HEK293 (cell line): ENCODE measurements at regions not wholly inside any gene's neighbourhood (a gene's known extent, or its start where the extent isn't known, plus 50 kb on each side); places are given as distances from the start of the nearest gene placed in this dataset.

ENCODE experiments used
- CTCF ChIA-PET: fragments of 350-600 bp; formaldehyde crosslinking; extraction: SDS; loops from one replicate; lab custom pipeline; 2021; ENCODE audit warnings: antibody characterized with exemption; lab: Yijun Ruan, JAX
- POLR2A ChIA-PET: fragments of 300-600 bp; formaldehyde crosslinking; extraction: SDS; loops from one replicate; lab custom pipeline; 2020; ENCODE audit warnings: antibody characterized with exemption, inconsistent platforms; lab: Yijun Ruan, JAX
- H3K27ac ChIP-seq: fragments of 200-500 bp; sonication (Bioruptor generic); 2 replicates; pipeline ENCODE4 v1.5.1; 2014; ENCODE audit warnings: low read depth, low read length, control low read depth, inconsistent platforms; ENCODE audit errors: extremely low read depth
- H3K36me3 ChIP-seq, 2 experiments: fragments of 200-500 bp in 1 of 2; sonication (Bioruptor generic) in 1 of 2; 1 replicate in 1 of 2; 2 replicates in 1 of 2; pipeline ENCODE4 v1.5.1; 2014 to 2017; ENCODE audit warnings: inconsistent platforms in 2 of 2, low read length in 2 of 2; ENCODE audit not compliant: control insufficient read depth in 2 of 2, insufficient read depth in 1 of 2
- H3K4me1 ChIP-seq: fragments of 200-500 bp; sonication (Bioruptor generic); 2 replicates; pipeline ENCODE4 v1.5.1; 2014; ENCODE audit warnings: mild to moderate bottlenecking, low read length, inconsistent platforms; ENCODE audit not compliant: control insufficient read depth, insufficient read depth
- H3K4me3 ChIP-seq: 2 replicates; pipeline ENCODE4 v1.5.1; 2011; ENCODE audit warnings: low read depth, mild to moderate bottlenecking, control low read depth, low read length, moderate library complexity
- H3K9me3 ChIP-seq: fragments of 200-500 bp; sonication (Bioruptor generic); 2 replicates; pipeline ENCODE4 v1.5.1; 2014; ENCODE audit warnings: low read depth, low read length, inconsistent platforms; ENCODE audit not compliant: control insufficient read depth, insufficient read depth
- GFI1B ChIP-seq: fragments of 450-650 bp; formaldehyde crosslinking; IDR thresholded peaks from 2 replicates; pipeline ENCODE4 v1.5.1; 2016; ENCODE audit warnings: missing biosample characterization, missing genetic modification characterization
- GLIS1 ChIP-seq: fragments of 450-650 bp; formaldehyde crosslinking; IDR thresholded peaks from 2 replicates; pipeline ENCODE4 v1.5.1; 2016; ENCODE audit warnings: missing biosample characterization, missing genetic modification characterization
- KLF8 ChIP-seq: fragments of 450-650 bp; formaldehyde crosslinking; IDR thresholded peaks from 2 replicates; pipeline ENCODE4 v1.5.1; 2016; ENCODE audit warnings: missing biosample characterization, missing genetic modification characterization
- KLF9 ChIP-seq: fragments of 450-650 bp; formaldehyde crosslinking; IDR thresholded peaks from 2 replicates; pipeline ENCODE4 v1.5.1; 2016; ENCODE audit warnings: missing biosample characterization, missing genetic modification characterization, low read depth
- OVOL3 ChIP-seq: fragments of 450-650 bp; formaldehyde crosslinking; IDR thresholded peaks from 2 replicates; pipeline ENCODE4 v1.5.1; 2016; ENCODE audit warnings: missing biosample characterization, missing genetic modification characterization
- REST ChIP-seq: fragments of 450-650 bp; formaldehyde crosslinking; IDR thresholded peaks from 2 replicates; pipeline ENCODE4 v1.5.1; 2016; ENCODE audit warnings: missing biosample characterization, missing genetic modification characterization
- YY1 ChIP-seq: fragments of 450-650 bp; formaldehyde crosslinking; IDR thresholded peaks from 2 replicates; pipeline ENCODE4 v1.5.1; 2018; ENCODE audit warnings: missing biosample characterization, missing genetic modification characterization
- ZBTB7A ChIP-seq: fragments of 450-650 bp; formaldehyde crosslinking; IDR thresholded peaks from 2 replicates; pipeline ENCODE4 v1.5.1; 2016; ENCODE audit warnings: low read depth, missing biosample characterization, missing genetic modification characterization
- ZIC2 ChIP-seq: fragments of 450-650 bp; formaldehyde crosslinking; IDR thresholded peaks from 2 replicates; pipeline ENCODE4 v1.5.1; 2016; ENCODE audit warnings: missing biosample characterization, missing genetic modification characterization
- ZNF114 ChIP-seq: fragments of 450-650 bp; formaldehyde crosslinking; IDR thresholded peaks from 2 replicates; pipeline ENCODE4 v1.5.0; 2017; ENCODE audit warnings: missing biosample characterization, missing genetic modification characterization
- ZNF16 ChIP-seq: fragments of 450-650 bp; formaldehyde crosslinking; IDR thresholded peaks from 2 replicates; pipeline ENCODE4 v1.5.1; 2016; ENCODE audit warnings: low read depth, missing biosample characterization, missing genetic modification characterization
- ZNF184 ChIP-seq: fragments of 450-650 bp; IDR thresholded peaks from 2 replicates; pipeline ENCODE4 v1.5.1; 2018; ENCODE audit warnings: missing biosample characterization, mild to moderate bottlenecking, missing genetic modification characterization
- ZNF221 ChIP-seq: fragments of 450-650 bp; formaldehyde crosslinking; IDR thresholded peaks from 2 replicates; pipeline ENCODE4 v1.5.1; 2017; ENCODE audit warnings: missing biosample characterization, missing genetic modification characterization, borderline replicate concordance
- ZNF292 ChIP-seq: fragments of 450-650 bp; formaldehyde crosslinking; IDR thresholded peaks from 2 replicates; pipeline ENCODE4 v1.5.1; 2016; ENCODE audit warnings: low read depth, missing biosample characterization, missing genetic modification characterization, borderline replicate concordance
- ZNF449 ChIP-seq: fragments of 450-650 bp; formaldehyde crosslinking; IDR thresholded peaks from 2 replicates; pipeline ENCODE4 v1.5.1; 2017; ENCODE audit warnings: missing biosample characterization, mild to moderate bottlenecking, missing genetic modification characterization, moderate library complexity
- ZNF555 ChIP-seq: fragments of 450-650 bp; formaldehyde crosslinking; conservative IDR thresholded peaks from 2 replicates; pipeline ENCODE4 v1.5.1; 2017; ENCODE audit warnings: missing biosample characterization, mild to moderate bottlenecking, missing genetic modification characterization, inconsistent platforms
- ZNF561 ChIP-seq: fragments of 450-650 bp; IDR thresholded peaks from 2 replicates; pipeline ENCODE4 v1.5.1; 2018; ENCODE audit warnings: missing biosample characterization, missing genetic modification characterization, borderline replicate concordance
- ZNF596 ChIP-seq: fragments of 450-650 bp; IDR thresholded peaks from 2 replicates; pipeline ENCODE4 v1.5.0; 2018; ENCODE audit warnings: missing biosample characterization, mild to moderate bottlenecking, missing genetic modification characterization, moderate library complexity
- ZNF645 ChIP-seq: fragments of 450-650 bp; formaldehyde crosslinking; IDR thresholded peaks from 2 replicates; pipeline ENCODE4; 2016; ENCODE audit warnings: missing biosample characterization, missing genetic modification characterization
- ZNF692 ChIP-seq: fragments of 450-650 bp; formaldehyde crosslinking; IDR thresholded peaks from 2 replicates; pipeline ENCODE4 v1.5.1; 2016; ENCODE audit warnings: missing biosample characterization, missing genetic modification characterization
- ZNF830 ChIP-seq: fragments of 450-650 bp; IDR thresholded peaks from 2 replicates; pipeline ENCODE4 v1.5.0; 2018; ENCODE audit warnings: missing biosample characterization, missing genetic modification characterization, low read depth, mild to moderate bottlenecking, moderate library complexity
- ZSCAN18 ChIP-seq: fragments of 450-650 bp; formaldehyde crosslinking; IDR thresholded peaks from 2 replicates; pipeline ENCODE4 v1.5.1; 2016; ENCODE audit warnings: missing biosample characterization, missing genetic modification characterization
- ZSCAN23 ChIP-seq: fragments of 450-650 bp; formaldehyde crosslinking; IDR thresholded peaks from 2 replicates; pipeline ENCODE4 v1.5.1; 2016; ENCODE audit warnings: missing biosample characterization, missing genetic modification characterization

GRCh38 chr5:159566832-159567231 is 236.5 kb upstream of the IL12B start (continued):
- TF ChIP-seq ZNF292 (tag by site-specific recombination): no peak
- TF ChIP-seq ZNF561 (tag by site-specific recombination): no peak
- TF ChIP-seq KLF8: no peak
- no peak for TF ChIP-seq REST (tag by site-specific recombination)
- TF ChIP-seq ZNF114 (tag by site-specific recombination): no peak
- TF ChIP-seq ZNF184 (tag by site-specific recombination): no peak
- no peak for TF ChIP-seq ZNF555 (tag by site-specific recombination)
- no peak for TF ChIP-seq ZNF692 (tag by site-specific recombination)
- TF ChIP-seq KLF9 (tag by site-specific recombination): no peak
- TF ChIP-seq YY1 (tag by site-specific recombination): no peak
- no peak for TF ChIP-seq ZBTB7A

GRCh38 chr5:159567461-159567860 is 237.2 kb upstream of the IL12B start:
- no peak for TF ChIP-seq OVOL3 (tag by site-specific recombination)
- no peak for TF ChIP-seq GLIS1 (tag by site-specific recombination)
- TF ChIP-seq ZNF449: no peak
- no peak for TF ChIP-seq ZBTB7A
- peaks cover 10% of the 10 kb centered on the region for H3K4me1 ChIP-seq
- ChIA-PET CTCF (interaction anchor here (0.6 kb wide), 1 partner anchor 629 kb away, joined by 3 read pairs; no protein-coding TSS in a partner anchor), POLR2A (no interaction called here)
- no peak overlapping the region for H3K4me3 ChIP-seq
- no peak overlapping the region for H3K27ac ChIP-seq
- H3K9me3 ChIP-seq: no peaks in the 10 kb centered on the region
- H3K36me3 ChIP-seq: no peaks in the 10 kb centered on the region

- TF ChIP-seq ZNF221 (tag by site-specific recombination) (no peak), ZSCAN18 (tag by site-specific recombination) (no peak), ZNF596 (no peak), ZNF830 (tag by site-specific recombination) (no peak), ZNF645 (tag by site-specific recombination) (no peak), ZIC2 (tag by site-specific recombination) (no peak), GFI1B (tag by site-specific recombination) (no peak), ZNF16 (no peak), ZSCAN23 (tag by site-specific recombination) (no peak)
- Histone ChIP-seq H3K4me3 (no peak overlapping the region), H3K9me3 (no peaks in the 10 kb centered on the region), H3K4me1 (peaks cover 10% of the 10 kb centered on the region), H3K36me3 (no peaks in the 10 kb centered on the region), H3K27ac (no peak overlapping the region)
- CTCF ChIA-PET: interaction anchor here (0.5 kb wide), 1 partner anchor 377 kb away, joined by 3 read pairs; no protein-coding TSS in a partner anchor
- POLR2A ChIA-PET: interaction anchor here (0.6 kb wide), 1 partner anchor 18 kb away, joined by 3 read pairs; no protein-coding TSS in a partner anchor
These were observed 241.4 kb upstream of the IL12B start for GRCh38 chr5:159571501-159572244.
